ENCODE measurements at regions not wholly inside any gene's neighbourhood (a gene's known extent, or its start where the extent isn't known, plus 50 kb on each side); places are given as distances from the start of the nearest gene placed in this dataset.

- peak; percentile 76 for DNase-seq
- H3K9me3 Mint-ChIP-seq (ENCODE audit: low read depth, unreplicated experiment) = no peaks in the 10 kb centered on the region
- peaks cover 23% of the 10 kb centered on the region for H3K4me1 Mint-ChIP-seq (ENCODE audit: low read depth, unreplicated experiment)
- H3K27ac Mint-ChIP-seq (ENCODE audit: unreplicated experiment) = peak overlapping the region; percentile 28
- TF ChIP-seq CTCF (IDR thresholded peaks at IDR 0.05; ENCODE audit: unreplicated experiment) = no peak
- H3K27me3 Mint-ChIP-seq (ENCODE audit: unreplicated experiment) = no peaks in the 10 kb centered on the region
- intact Hi-C loops (cut with micrococcal nuclease; ENCODE audit: unreplicated experiment) = loop anchor here (2.0 to 5.0 kb wide), 2 partner anchors 38 to 73 kb away; partner anchors contain the start of gene MPP7
- peaks cover 7% of the 10 kb centered on the region for H3K36me3 Mint-ChIP-seq (ENCODE audit: insufficient read depth, unreplicated experiment)
- H3K4me3 Mint-ChIP-seq (ENCODE audit: low read depth, unreplicated experiment) = peak overlapping the region; percentile 33
- BruUV-seq (replicated peaks) = no TSS peak
- CTCF ChIA-PET = interaction anchor here (0.6 to 1.8 kb wide), 2 partner anchors 45 to 73 kb away, joined by 3 to 5 read pairs; partner anchors contain the start of gene MPP7
These were observed 72.8 kb upstream of the MPP7 start for GRCh38 chr10:28375399-28376354.

GRCh38 chr10:28378986-28379585 is 76.2 kb upstream of the MPP7 start:
- no peak overlapping the region for H3K4me3 Mint-ChIP-seq (ENCODE audit: low read depth, unreplicated experiment)
- no peaks in the 10 kb centered on the region for H3K9me3 Mint-ChIP-seq (ENCODE audit: low read depth, unreplicated experiment)
- CTCF ChIA-PET = interaction anchor here (3.5 kb wide), 1 partner anchor 77 kb away, joined by 24 read pairs; the partner anchor contains the start of gene MPP7
- peaks cover 7% of the 10 kb centered on the region for H3K36me3 Mint-ChIP-seq (ENCODE audit: insufficient read depth, unreplicated experiment)
- peaks cover 23% of the 10 kb centered on the region for H3K4me1 Mint-ChIP-seq (ENCODE audit: low read depth, unreplicated experiment)
- no peak overlapping the region for H3K27ac Mint-ChIP-seq (ENCODE audit: unreplicated experiment)
- no peak for TF ChIP-seq CTCF (IDR thresholded peaks at IDR 0.05; ENCODE audit: unreplicated experiment)
- H3K27me3 Mint-ChIP-seq (ENCODE audit: unreplicated experiment) = peaks cover 3% of the 10 kb centered on the region
- DNase-seq = no peak
- BruUV-seq (replicated peaks) = no TSS peak
- intact Hi-C loops (cut with micrococcal nuclease; ENCODE audit: unreplicated experiment) = loop anchor here (5.0 kb wide), 1 partner anchor 42 kb away; no protein-coding TSS in a partner anchor

- TF ChIP-seq CTCF (IDR thresholded peaks at IDR 0.05; ENCODE audit: unreplicated experiment) = no peak
- no peak for DNase-seq
- peaks cover 26% of the 10 kb centered on the region for H3K27me3 Mint-ChIP-seq (ENCODE audit: unreplicated experiment)
- H3K9me3 Mint-ChIP-seq (ENCODE audit: low read depth, unreplicated experiment) = no peaks in the 10 kb centered on the region
- no TSS peak for BruUV-seq (replicated peaks)
- CTCF ChIA-PET = interaction anchor here (0.5 to 3.5 kb wide), 6 partner anchors 26 to 158 kb away, joined by 3 to 24 read pairs (median 3); partner anchors contain the start of gene MPP7
- peaks cover 10% of the 10 kb centered on the region for H3K4me1 Mint-ChIP-seq (ENCODE audit: low read depth, unreplicated experiment)
- no peak overlapping the region for H3K4me3 Mint-ChIP-seq (ENCODE audit: low read depth, unreplicated experiment)
- no peak overlapping the region for H3K27ac Mint-ChIP-seq (ENCODE audit: unreplicated experiment)
- intact Hi-C loops (cut with micrococcal nuclease; ENCODE audit: unreplicated experiment) = no loop called here
- H3K36me3 Mint-ChIP-seq (ENCODE audit: insufficient read depth, unreplicated experiment) = no peaks in the 10 kb centered on the region
These were observed 78.6 kb upstream of the MPP7 start for GRCh38 chr10:28381466-28381865.

GRCh38 chr10:28381903-28382347 is 79.1 kb upstream of the MPP7 start:
- H3K4me1 Mint-ChIP-seq (ENCODE audit: low read depth, unreplicated experiment) = peaks cover 5% of the 10 kb centered on the region
- no peak overlapping the region for H3K27ac Mint-ChIP-seq (ENCODE audit: unreplicated experiment)
- peak; percentile 85 for DNase-seq
- no TSS peak for BruUV-seq (replicated peaks)
- peak; percentile 82 for TF ChIP-seq CTCF (IDR thresholded peaks at IDR 0.05; ENCODE audit: unreplicated experiment)
- H3K4me3 Mint-ChIP-seq (ENCODE audit: low read depth, unreplicated experiment) = no peak overlapping the region
- H3K27me3 Mint-ChIP-seq (ENCODE audit: unreplicated experiment) = peaks cover 31% of the 10 kb centered on the region
- CTCF ChIA-PET = interaction anchor here (0.5 to 3.5 kb wide), 5 partner anchors 80 to 159 kb away, joined by 3 to 24 read pairs (median 5); partner anchors contain the start of gene MPP7
- H3K9me3 Mint-ChIP-seq (ENCODE audit: low read depth, unreplicated experiment) = no peaks in the 10 kb centered on the region
- no peaks in the 10 kb centered on the region for H3K36me3 Mint-ChIP-seq (ENCODE audit: insufficient read depth, unreplicated experiment)
- intact Hi-C loops (cut with micrococcal nuclease; ENCODE audit: unreplicated experiment) = loop anchor here (1.0 kb wide), 1 partner anchor 132 kb away; no protein-coding TSS in a partner anchor

Data from Calu3 (cell line).